HepG2 (cell line): ENCODE measurements at regions not wholly inside any gene's neighbourhood (a gene's known extent, or its start where the extent isn't known, plus 50 kb on each side); places are given as distances from the start of the nearest gene placed in this dataset.

Experiments
- ATAC-seq: fragments of 200-7000 bp; cut with Tn5 transposase; 3 replicates; pipeline ENCODE4 v1.9.1; 2020; ENCODE audit warnings: mild to moderate bottlenecking, moderate library complexity
- BruUV-seq: library from RNA; stranded (reverse); fragments of 400-500 nt; replicated peaks from 2 replicates; lab custom pipeline; 2021; lab: Mats Ljungman, UMichigan
- CTCF ChIA-PET: fragments of 300-600 bp; formaldehyde crosslinking; extraction: SDS; loops from one replicate; lab custom pipeline; 2021; ENCODE audit warnings: low total read pairs, inconsistent platforms, low intra/inter-chr PET ratio; lab: Yijun Ruan, JAX
- POLR2A ChIA-PET: fragments of 350-600 bp; sonication (Branson Sonifier 250); formaldehyde crosslinking; loops from one replicate; lab custom pipeline; 2020; ENCODE audit warnings: antibody characterized with exemption, inconsistent platforms; lab: Yijun Ruan, JAX
- DNase-seq: peaks from one replicate; pipeline ENCODE4 v3.0.0-alpha.2; 2015; ENCODE audit warnings: low spot score
- FAIRE-seq: peaks from 3 replicates; lab custom pipeline; 2011; peaks lifted over from hg19 to GRCh38; lab: Jason Lieb, UNC
- H2AFZ ChIP-seq: one replicate; pipeline ENCODE4 v1.6.1; 2011; ENCODE audit warnings: low read length, inconsistent platforms
- H3K27ac ChIP-seq: fragments of 300-600 bp; 3 replicates; pipeline ENCODE4 v1.8.0; 2011; ENCODE audit warnings: mixed run types, mild to moderate bottlenecking, mixed read lengths, low read length, inconsistent platforms; ENCODE audit not compliant: insufficient read depth; ENCODE audit errors: extremely low read length
- H3K27me3 ChIP-seq, 2 experiments: fragments of 200-600 bp in 1 of 2; 2 replicates in 1 of 2; 3 replicates in 1 of 2; pipeline versions ENCODE4 v1.6.0 to v1.8.0; 2011; ENCODE audit warnings: low read length in 2 of 2, mild to moderate bottlenecking in 2 of 2, moderate library complexity in 2 of 2, inconsistent platforms in 1 of 2; ENCODE audit not compliant: insufficient read depth in 2 of 2, control insufficient read depth in 1 of 2
- H3K36me3 ChIP-seq, 2 experiments: fragments of 200-600 bp in 1 of 2; replicated peaks in 1 of 2; 2 replicates in 1 of 2; 3 replicates in 1 of 2; pipeline versions ENCODE4 v1.5.1 to v1.8.0; 2011; ENCODE audit warnings: low read length in 2 of 2, inconsistent platforms in 1 of 2; ENCODE audit not compliant: insufficient read depth in 2 of 2, control insufficient read depth in 1 of 2
- H3K4me1 ChIP-seq: 2 replicates; pipeline ENCODE4 v1.5.1; 2012; ENCODE audit warnings: low read length, inconsistent platforms; ENCODE audit not compliant: insufficient read depth
- H3K4me2 ChIP-seq: 2 replicates; pipeline ENCODE4 v1.6.0; 2011; ENCODE audit warnings: low read depth, low read length, inconsistent platforms
- H3K4me3 ChIP-seq, 3 experiments: fragments of 200-600 bp in 1 of 3; sonication (generic), shearing (Covaris generic) in 1 of 3; replicated peaks in 1 of 3; 2 replicates each; pipeline ENCODE4 v1.5.1; 2011 to 2016; ENCODE audit warnings: low read length in 3 of 3, inconsistent platforms in 2 of 3, low read depth in 2 of 3, mild to moderate bottlenecking in 2 of 3, control low read depth in 1 of 3, mixed read lengths in 1 of 3; ENCODE audit not compliant: insufficient read depth in 1 of 3
- H3K79me2 ChIP-seq: one replicate; pipeline ENCODE4 v1.6.1; 2011; ENCODE audit warnings: low read length, inconsistent platforms; ENCODE audit not compliant: insufficient read depth
- H3K9ac ChIP-seq: 2 replicates; pipeline ENCODE4 v1.6.0; 2011; ENCODE audit warnings: mild to moderate bottlenecking, low read depth, low read length, inconsistent platforms; ENCODE audit not compliant: insufficient read depth
- H3K9me3 ChIP-seq: 2 replicates; pipeline ENCODE4 v1.5.1; 2012; ENCODE audit warnings: mild to moderate bottlenecking, low read length
- H4K20me1 ChIP-seq: 2 replicates; pipeline ENCODE4 v1.6.0; 2011; ENCODE audit warnings: inconsistent platforms, mild to moderate bottlenecking, low read length, moderate library complexity; ENCODE audit not compliant: insufficient read depth
- CERS6 ChIP-seq: sonication (generic); formaldehyde crosslinking; IDR thresholded peaks from 2 replicates; pipeline ENCODE4 v1.5.0; 2020; ENCODE audit warnings: missing genetic modification reagents
- CHD2 ChIP-seq: IDR thresholded peaks from 2 replicates; pipeline ENCODE4 v1.6.1; 2011; ENCODE audit warnings: low read depth, low read length, improper control_type of control experiment
- FOXO4 ChIP-seq: sonication (generic); formaldehyde crosslinking; conservative IDR thresholded peaks from 2 replicates; pipeline ENCODE4 v1.8.1; 2023; ENCODE audit warnings: missing genetic modification reagents
- HNRNPLL ChIP-seq: fragments of 200-400 bp; formaldehyde crosslinking; IDR thresholded peaks from 2 replicates; pipeline ENCODE4 v1.6.1; 2017; ENCODE audit warnings: mild to moderate bottlenecking, low read depth, low read length; ENCODE audit not compliant: poor library complexity, severe bottlenecking
- MLXIP ChIP-seq: sonication (generic); formaldehyde crosslinking; IDR thresholded peaks from 2 replicates; pipeline ENCODE4 v1.9.0; 2021; ENCODE audit warnings: missing genetic modification reagents, borderline replicate concordance
- NR2C2 ChIP-seq: sonication (generic); formaldehyde crosslinking; IDR thresholded peaks from 2 replicates; pipeline ENCODE4 v1.4.0; 2020; ENCODE audit warnings: missing genetic modification reagents, mild to moderate bottlenecking, moderate library complexity, borderline replicate concordance
- PHF5A ChIP-seq: IDR thresholded peaks from one replicate; pipeline ENCODE4 v1.6.1; 2018; ENCODE audit warnings: low read depth, missing genetic modification reagents; ENCODE audit not compliant: unreplicated experiment
- RORA ChIP-seq: sonication (generic); formaldehyde crosslinking; IDR thresholded peaks from 2 replicates; pipeline ENCODE4 v1.5.0; 2020; ENCODE audit warnings: mild to moderate bottlenecking, missing genetic modification reagents, moderate library complexity
- ZBTB49 ChIP-seq: sonication (generic); formaldehyde crosslinking; IDR thresholded peaks from 2 replicates; pipeline ENCODE4 v1.4.0; 2020; ENCODE audit warnings: missing genetic modification reagents, borderline replicate concordance
- ZNF34 ChIP-seq: sonication (generic); formaldehyde crosslinking; IDR thresholded peaks from 2 replicates; pipeline ENCODE4 v1.4.0; 2020; ENCODE audit warnings: mild to moderate bottlenecking, missing genetic modification reagents, borderline replicate concordance
- ZNF800 ChIP-seq: sonication (generic); formaldehyde crosslinking; IDR thresholded peaks from 2 replicates; pipeline ENCODE4 v1.4.0; 2020; ENCODE audit warnings: missing genetic modification reagents
- WGBS: methylation state at CpG from one replicate; pipeline ENCODE4 v1.1.6; 2017; ENCODE audit warnings: low lambda C conversion rate; 5-methylcytosine and 5-hydroxymethylcytosine counted together
- in situ Hi-C: cut with HindIII; loops from 2 replicates; pipeline ENCODE4 v1.10.0; 2017; ENCODE audit warnings: low pct_unique_long_range_greater_than_20kb; ENCODE audit not compliant: extremely low pct_ligation_motif_present
- intact Hi-C: fragments of 100-400 bp; cut with micrococcal nuclease; formaldehyde crosslinking; loops from one replicate; pipeline ENCODE4 v1.10.0; 2022; ENCODE audit not compliant: unreplicated experiment

GRCh38 chr5:107195890-107196395, 474.8 kb downstream of the EFNA5 start:
- TF ChIP-seq NR2C2 (CRISPR knock-in tag) (no peak), FOXO4 (no peak), ZBTB49 (no peak), MLXIP (no peak), HNRNPLL (no peak), ZNF34 (CRISPR knock-in tag) (no peak), CHD2 (no peak), ZNF800 (CRISPR knock-in tag) (no peak), CERS6 (CRISPR knock-in tag) (no peak), PHF5A (CRISPR knock-in tag) (no peak), RORA (no peak)
- no peak overlapping the region for H3K4me2 ChIP-seq
- no peak for ATAC-seq
- in situ Hi-C loops = no loop called here
- no peak for DNase-seq
- no peak for FAIRE-seq
- no peak overlapping the region for H3K9ac ChIP-seq
- POLR2A ChIA-PET = no interaction called here
- H3K36me3 ChIP-seq = no peaks in the 10 kb centered on the region
- CTCF ChIA-PET = no interaction called here
- no peak overlapping the region for H3K4me3 ChIP-seq
- no peaks in the 10 kb centered on the region; the same call in 1 of the 2 replicates for H3K9me3 ChIP-seq
- 22% methylated on average over 6 of the region's 6 CpGs for WGBS
- no peak overlapping the region for H3K27ac ChIP-seq
- BruUV-seq = no TSS peak
- H2AFZ ChIP-seq = no peak overlapping the region
- H4K20me1 ChIP-seq = no peaks in the 10 kb centered on the region
- H3K79me2 ChIP-seq = no peaks in the 10 kb centered on the region
- intact Hi-C loops = no loop called here
- H3K27me3 ChIP-seq = no peaks in the 10 kb centered on the region
- H3K4me1 ChIP-seq = no peaks in the 10 kb centered on the region
